NCI-H1694 treated with DMSO at 0.1 percent for 48 hours (cell line): ENCODE measurements at regions not wholly inside any gene's neighbourhood (a gene's known extent, or its start where the extent isn't known, plus 50 kb on each side); places are given as distances from the start of the nearest gene placed in this dataset.

Experiments used
- DNase-seq: peaks from one replicate; lab custom pipeline; 2025; lab: John Stamatoyannopoulos, UW

- no peak for DNase-seq
Observed at GRCh38 chr11:133787379-133788141, 57.8 kb downstream of the SPATA19 start.

- DNase-seq = no peak
Observed at GRCh38 chr11:133785795-133786340, 59.4 kb downstream of the SPATA19 start.

GRCh38 chr11:133784359-133784758 lies 61.0 kb downstream of the SPATA19 start:
- DNase-seq = no peak

GRCh38 chr11:133782116-133782725 lies 63.1 kb downstream of the SPATA19 start:
- no peak for DNase-seq

- no peak for DNase-seq
Observed at GRCh38 chr11:133778161-133778560, 67.2 kb downstream of the SPATA19 start.

GRCh38 chr11:133776671-133777367 lies 68.5 kb downstream of the SPATA19 start:
- no peak for DNase-seq

- DNase-seq = no peak
Observed at GRCh38 chr11:133762538-133762937, 82.8 kb downstream of the SPATA19 start.

- DNase-seq = no peak
Observed at GRCh38 chr11:133753150-133753549, 92.2 kb downstream of the SPATA19 start.

GRCh38 chr11:133749841-133750240 lies 95.5 kb downstream of the SPATA19 start:
- DNase-seq = no peak

- no peak for DNase-seq
Observed at GRCh38 chr11:133747409-133747808, 97.9 kb downstream of the SPATA19 start.

GRCh38 chr11:133746663-133747306 lies 98.5 kb downstream of the SPATA19 start:
- DNase-seq = no peak

- DNase-seq = no peak
Observed at GRCh38 chr11:133745791-133746190, 99.5 kb downstream of the SPATA19 start.

- DNase-seq = no peak
Observed at GRCh38 chr11:133742353-133742752, 103.0 kb downstream of the SPATA19 start.

- no peak for DNase-seq
Observed at GRCh38 chr11:133740963-133741362, 104.3 kb downstream of the SPATA19 start.

- DNase-seq = no peak
Observed at GRCh38 chr11:133739481-133739880, 105.8 kb downstream of the SPATA19 start.

- no peak for DNase-seq
Observed at GRCh38 chr11:133738624-133739023, 106.7 kb downstream of the SPATA19 start.

GRCh38 chr11:133733631-133734030 lies 111.7 kb downstream of the SPATA19 start:
- no peak for DNase-seq

GRCh38 chr11:133732109-133732674 lies 113.1 kb downstream of the SPATA19 start:
- no peak for DNase-seq

GRCh38 chr11:133727774-133728173 lies 117.5 kb downstream of the SPATA19 start:
- no peak for DNase-seq

- DNase-seq = peak; percentile 81
Observed at GRCh38 chr11:133726542-133726941, 118.8 kb downstream of the SPATA19 start.

- peak; percentile 75 for DNase-seq
Observed at GRCh38 chr11:133724116-133724515, 121.2 kb downstream of the SPATA19 start.

GRCh38 chr11:133723056-133723455 lies 122.3 kb downstream of the SPATA19 start:
- DNase-seq = peak; percentile 87
